HUES48 (cell line): ENCODE measurements at regions not wholly inside any gene's neighbourhood (a gene's known extent, or its start where the extent isn't known, plus 50 kb on each side); places are given as distances from the start of the nearest gene placed in this dataset.

ENCODE experiments used
- H3K27ac ChIP-seq: one replicate; pipeline ENCODE4 v1.7.0; 2013; ENCODE audit warnings: low read depth, low read length, inconsistent platforms
- H3K27me3 ChIP-seq: 2 replicates; pipeline ENCODE4 v1.6.1; 2013; ENCODE audit warnings: mild to moderate bottlenecking, low read length; ENCODE audit not compliant: control insufficient read depth, insufficient read depth
- H3K36me3 ChIP-seq: 2 replicates; pipeline ENCODE4 v1.6.1; 2013; ENCODE audit warnings: low read length; ENCODE audit not compliant: control insufficient read depth, insufficient read depth
- H3K4me1 ChIP-seq: 2 replicates; pipeline ENCODE4 v1.6.1; 2013; ENCODE audit warnings: mild to moderate bottlenecking, low read length; ENCODE audit not compliant: control insufficient read depth, insufficient read depth
- H3K4me3 ChIP-seq: 2 replicates; pipeline ENCODE4 v1.5.1; 2013; ENCODE audit warnings: mild to moderate bottlenecking, low read depth, low read length
- H3K9ac ChIP-seq: 2 replicates; pipeline ENCODE4 v1.6.1; 2013; ENCODE audit warnings: mild to moderate bottlenecking, low read depth, low read length, moderate library complexity
- H3K9me3 ChIP-seq: 2 replicates; pipeline ENCODE4 v1.6.1; 2013; ENCODE audit warnings: low read length; ENCODE audit not compliant: control insufficient read depth, insufficient read depth

- Histone ChIP-seq H3K9me3 (no peaks in the 10 kb centered on the region), H3K4me3 (no peak overlapping the region), H3K27ac (no peak overlapping the region), H3K27me3 (no peaks in the 10 kb centered on the region), H3K36me3 (no peaks in the 10 kb centered on the region), H3K9ac (no peak overlapping the region), H3K4me1 (0 out of 2 replicates have a peak, but pooled peaks cover 5% of the 10 kb centered on the region)
Observed at GRCh38 chr5:3780907-3781306, 185.3 kb downstream of the IRX1 start.

GRCh38 chr5:3784854-3785253, 189.2 kb downstream of the IRX1 start:
- no peaks in the 10 kb centered on the region for H3K36me3 ChIP-seq
- H3K4me1 ChIP-seq = peaks cover 30% of the 10 kb centered on the region
- no peak overlapping the region for H3K4me3 ChIP-seq
- no peaks in the 10 kb centered on the region for H3K27me3 ChIP-seq
- no peak overlapping the region for H3K9ac ChIP-seq
- H3K27ac ChIP-seq = no peak overlapping the region
- H3K9me3 ChIP-seq = no peaks in the 10 kb centered on the region

GRCh38 chr5:3786165-3786564, 190.5 kb downstream of the IRX1 start:
- Histone ChIP-seq H3K4me1 (peaks cover 34% of the 10 kb centered on the region), H3K9ac (no peak overlapping the region), H3K9me3 (no peaks in the 10 kb centered on the region), H3K27ac (no peak overlapping the region), H3K4me3 (no peak overlapping the region), H3K27me3 (no peaks in the 10 kb centered on the region), H3K36me3 (no peaks in the 10 kb centered on the region)

- Histone ChIP-seq H3K27ac (no peak overlapping the region), H3K27me3 (no peaks in the 10 kb centered on the region), H3K4me3 (0 out of 2 replicates have a peak overlapping the region, but pooled peaks have one; percentile 12), H3K9me3 (no peaks in the 10 kb centered on the region), H3K36me3 (no peaks in the 10 kb centered on the region), H3K9ac (no peak overlapping the region), H3K4me1 (peaks cover 36% of the 10 kb centered on the region)
Observed at GRCh38 chr5:3786891-3787430, 191.3 kb downstream of the IRX1 start.

- H3K27me3 ChIP-seq = no peaks in the 10 kb centered on the region
- H3K9me3 ChIP-seq = no peaks in the 10 kb centered on the region
- H3K27ac ChIP-seq = peak overlapping the region; percentile 60
- H3K4me1 ChIP-seq = peaks cover 43% of the 10 kb centered on the region
- H3K36me3 ChIP-seq = no peaks in the 10 kb centered on the region
- no peak overlapping the region for H3K9ac ChIP-seq
- H3K4me3 ChIP-seq = peak overlapping the region; percentile 44; the same call in 1 of the 2 replicates
Observed at GRCh38 chr5:3787604-3788003, 192.0 kb downstream of the IRX1 start.

- Histone ChIP-seq H3K36me3 (no peaks in the 10 kb centered on the region), H3K27ac (no peak overlapping the region), H3K27me3 (no peaks in the 10 kb centered on the region), H3K9me3 (no peaks in the 10 kb centered on the region), H3K4me3 (no peak overlapping the region), H3K9ac (no peak overlapping the region), H3K4me1 (peaks cover 43% of the 10 kb centered on the region)
Observed at GRCh38 chr5:3789519-3790193, 194.0 kb downstream of the IRX1 start.

- H3K27me3 ChIP-seq = no peaks in the 10 kb centered on the region
- H3K9ac ChIP-seq = no peak overlapping the region
- peaks cover 20% of the 10 kb centered on the region for H3K4me1 ChIP-seq
- no peaks in the 10 kb centered on the region for H3K36me3 ChIP-seq
- H3K27ac ChIP-seq = no peak overlapping the region
- H3K4me3 ChIP-seq = no peak overlapping the region
- no peaks in the 10 kb centered on the region; the same call in 1 of the 2 replicates for H3K9me3 ChIP-seq
Observed at GRCh38 chr5:3793162-3793561, 197.5 kb downstream of the IRX1 start.

- Histone ChIP-seq H3K27me3 (no peaks in the 10 kb centered on the region), H3K36me3 (no peaks in the 10 kb centered on the region), H3K9me3 (no peaks in the 10 kb centered on the region; the same call in 1 of the 2 replicates), H3K4me3 (no peak overlapping the region), H3K4me1 (peaks cover 15% of the 10 kb centered on the region), H3K27ac (no peak overlapping the region), H3K9ac (no peak overlapping the region)
Observed at GRCh38 chr5:3794611-3795010, 199.0 kb downstream of the IRX1 start.

GRCh38 chr5:3796736-3797135, 201.1 kb downstream of the IRX1 start:
- no peaks in the 10 kb centered on the region for H3K36me3 ChIP-seq
- no peak overlapping the region for H3K4me3 ChIP-seq
- no peaks in the 10 kb centered on the region for H3K27me3 ChIP-seq
- H3K9ac ChIP-seq = no peak overlapping the region
- no peak overlapping the region for H3K27ac ChIP-seq
- no peaks in the 10 kb centered on the region; the same call in 1 of the 2 replicates for H3K9me3 ChIP-seq
- H3K4me1 ChIP-seq = peaks cover 8% of the 10 kb centered on the region

GRCh38 chr5:3801967-3802366, 206.3 kb downstream of the IRX1 start:
- H3K4me1 ChIP-seq = no peaks in the 10 kb centered on the region
- H3K27ac ChIP-seq = no peak overlapping the region
- H3K36me3 ChIP-seq = no peaks in the 10 kb centered on the region
- no peak overlapping the region for H3K4me3 ChIP-seq
- H3K9me3 ChIP-seq = no peaks in the 10 kb centered on the region
- H3K9ac ChIP-seq = no peak overlapping the region
- no peaks in the 10 kb centered on the region for H3K27me3 ChIP-seq

GRCh38 chr5:3809455-3809854, 213.8 kb downstream of the IRX1 start:
- Histone ChIP-seq H3K4me3 (no peak overlapping the region), H3K27ac (no peak overlapping the region), H3K4me1 (no peaks in the 10 kb centered on the region), H3K36me3 (no peaks in the 10 kb centered on the region), H3K27me3 (no peaks in the 10 kb centered on the region), H3K9me3 (no peaks in the 10 kb centered on the region), H3K9ac (no peak overlapping the region)
